CD4-positive, alpha-beta T cell treated with Interleukin-1 beta for 1 hour (primary cell): ENCODE measurements at regions not wholly inside any gene's neighbourhood (a gene's known extent, or its start where the extent isn't known, plus 50 kb on each side); places are given as distances from the start of the nearest gene placed in this dataset.
"Not testable (repeated sequence)": the region's sequence is repeated elsewhere in the genome, so short reads cannot be mapped to it uniquely, and the experiment has no call there.

Experiments used
- DNase-seq, 2 donors: peaks; one replicate each; pipeline ENCODE4 v3.0.0-alpha.2; 2020 to 2022

DNA sequence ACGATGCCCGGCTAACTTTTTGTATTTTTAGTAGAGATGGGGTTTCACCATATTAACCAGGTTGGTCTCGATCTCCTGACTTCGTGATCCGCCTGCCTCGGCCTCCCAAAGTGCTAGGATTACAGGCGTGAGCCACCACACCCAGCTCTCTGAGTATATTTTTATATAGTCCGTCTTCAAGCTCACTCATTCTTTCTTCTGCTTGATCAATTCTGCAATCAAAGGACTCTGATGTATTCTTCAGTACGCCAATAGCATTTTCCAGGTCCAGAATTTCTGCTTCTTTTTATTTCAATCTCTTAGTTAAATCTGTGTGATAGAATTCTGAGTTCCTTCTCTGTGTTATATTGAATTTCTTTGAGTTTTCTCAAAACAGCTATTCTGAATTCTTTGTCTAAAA lies 281.9 kb upstream of the PMFBP1 start:
- not testable (repeated sequence) for DNase-seq

DNA sequence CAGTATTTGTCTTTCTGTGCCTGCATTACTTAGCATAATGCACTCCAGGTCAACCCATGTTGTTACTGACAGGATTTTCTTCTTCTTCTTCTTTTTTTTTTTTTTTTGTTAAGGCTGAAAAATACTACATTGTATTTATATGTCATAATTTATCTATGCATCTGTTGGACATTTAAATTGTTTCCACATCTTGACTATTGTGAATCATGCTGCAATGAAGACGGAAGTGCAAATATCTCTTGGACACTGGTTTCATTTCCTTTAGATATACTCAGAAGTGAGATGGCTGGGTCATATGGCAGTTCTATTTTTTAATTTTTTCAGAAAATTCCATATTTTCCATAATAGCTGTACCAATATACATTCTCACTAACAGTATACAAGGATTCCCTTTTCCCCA lies 272.7 kb upstream of the PMFBP1 start:
- no peak for DNase-seq

GRCh38 chr16:72443809-72444208 lies 271.9 kb upstream of the PMFBP1 start:
- DNase-seq: no peak

DNA sequence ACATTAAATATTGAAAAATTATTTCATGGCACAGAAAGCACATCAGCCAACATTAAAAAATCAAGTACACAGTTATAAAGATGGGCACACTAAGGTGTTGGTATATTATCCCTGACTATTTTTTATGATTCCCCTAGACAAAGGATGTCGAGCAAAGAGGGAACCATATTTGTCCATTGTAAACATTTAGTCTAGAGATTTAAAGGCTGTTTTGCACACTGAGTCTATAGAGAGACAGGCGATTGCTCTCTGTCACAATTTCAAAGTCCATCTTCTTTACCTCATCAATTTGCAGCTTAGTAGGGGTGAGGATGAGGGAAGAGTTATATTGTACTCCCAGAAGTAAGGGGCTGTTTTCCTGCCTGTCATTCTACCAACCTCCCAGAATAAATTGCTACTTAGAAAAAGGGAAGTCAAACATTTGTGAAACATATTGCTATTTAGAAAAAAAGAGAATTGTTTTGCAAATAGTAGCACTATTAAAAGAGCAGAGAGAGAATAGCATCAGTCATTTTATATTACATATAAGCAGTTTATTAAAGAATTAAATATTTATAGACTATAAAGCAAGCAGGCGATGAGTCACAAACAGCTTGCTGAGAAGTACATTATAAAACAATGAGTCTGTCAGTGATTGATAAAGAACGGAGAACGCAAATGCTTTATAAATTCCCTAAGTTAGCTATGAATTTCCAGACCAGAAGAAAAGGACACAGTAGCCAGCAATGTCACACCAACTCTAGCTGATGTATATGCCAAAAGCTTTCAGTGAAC lies 270.6 kb upstream of the PMFBP1 start:
- DNase-seq: no peak

DNA sequence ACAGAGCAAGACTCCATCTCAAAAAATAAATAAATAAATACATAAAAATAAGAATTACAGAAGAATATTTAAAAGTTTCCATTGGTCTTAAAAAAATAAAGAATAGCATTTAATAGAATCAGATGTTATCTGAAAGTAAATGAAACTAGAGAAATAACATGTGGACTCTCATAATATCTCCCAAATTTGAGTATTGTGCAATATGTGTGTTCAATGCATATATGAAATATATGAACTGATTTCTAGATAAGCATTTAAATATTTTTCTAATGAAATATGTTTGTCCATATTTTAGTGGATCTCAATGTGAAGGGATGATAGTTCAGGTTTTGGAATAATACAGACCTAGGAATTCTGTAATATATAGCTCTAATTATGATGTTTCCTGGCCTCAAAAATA lies 265.9 kb upstream of the PMFBP1 start:
- no peak for DNase-seq

DNA sequence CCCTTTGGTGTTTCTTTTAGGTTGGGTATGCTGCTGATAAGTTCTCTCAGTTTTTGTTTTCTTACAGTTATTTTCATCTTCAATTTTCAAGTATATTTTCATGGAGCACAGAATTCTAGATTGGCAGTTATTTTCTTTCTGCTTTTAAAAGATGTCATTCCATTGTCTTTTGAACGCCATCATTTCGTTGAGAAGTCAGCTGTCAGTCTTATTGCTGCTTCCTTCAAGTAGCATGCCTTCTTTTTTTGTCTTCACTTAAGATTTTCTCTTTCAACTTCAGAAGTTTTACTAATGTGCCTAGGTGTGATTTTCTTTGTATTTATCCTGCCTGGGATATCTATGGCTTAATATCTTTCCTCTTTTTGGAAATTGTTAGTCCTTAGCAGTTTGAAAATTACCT lies 262.2 kb upstream of the PMFBP1 start:
- DNase-seq: no peak

- DNase-seq: no peak
Observed at GRCh38 chr16:72430121-72430520, 258.2 kb upstream of the PMFBP1 start.

- no peak for DNase-seq
Observed at GRCh38 chr16:72429671-72430081, 257.7 kb upstream of the PMFBP1 start.

DNA sequence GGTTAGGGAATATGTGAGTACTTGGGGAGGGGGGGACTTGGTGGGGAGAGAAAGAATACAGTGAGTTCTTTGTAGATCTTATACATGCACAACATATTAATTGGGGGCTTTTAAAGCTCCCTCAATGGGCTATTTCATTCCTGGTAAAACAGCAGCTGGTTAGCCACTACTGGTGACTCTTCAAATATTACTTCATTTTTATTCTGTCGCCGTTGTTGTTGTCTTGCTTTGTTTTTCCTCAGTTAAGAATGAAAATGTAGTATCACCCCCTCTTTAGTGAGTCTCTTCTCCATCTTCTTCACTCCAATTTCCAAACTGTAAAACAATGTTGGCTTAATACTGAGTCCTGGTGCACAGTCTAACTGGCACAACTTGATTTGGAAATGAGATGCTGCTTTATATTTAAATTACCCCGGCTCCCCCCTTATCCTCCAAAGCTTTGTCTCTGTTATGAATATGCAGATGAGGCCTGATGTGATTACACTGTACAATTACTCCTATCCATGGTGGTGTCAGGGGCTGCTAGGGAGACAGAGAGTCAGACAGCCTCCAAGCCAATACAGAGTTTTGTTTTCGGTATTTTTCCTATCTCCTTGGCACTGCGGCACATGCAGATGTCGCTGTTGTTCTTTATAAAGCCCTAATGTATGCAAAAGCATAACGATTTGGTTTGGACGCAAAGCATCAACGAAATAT lies 256.9 kb upstream of the PMFBP1 start:
- DNase-seq: no peak

GRCh38 chr16:72427783-72428331 lies 255.9 kb upstream of the PMFBP1 start:
- DNase-seq: no peak

DNA sequence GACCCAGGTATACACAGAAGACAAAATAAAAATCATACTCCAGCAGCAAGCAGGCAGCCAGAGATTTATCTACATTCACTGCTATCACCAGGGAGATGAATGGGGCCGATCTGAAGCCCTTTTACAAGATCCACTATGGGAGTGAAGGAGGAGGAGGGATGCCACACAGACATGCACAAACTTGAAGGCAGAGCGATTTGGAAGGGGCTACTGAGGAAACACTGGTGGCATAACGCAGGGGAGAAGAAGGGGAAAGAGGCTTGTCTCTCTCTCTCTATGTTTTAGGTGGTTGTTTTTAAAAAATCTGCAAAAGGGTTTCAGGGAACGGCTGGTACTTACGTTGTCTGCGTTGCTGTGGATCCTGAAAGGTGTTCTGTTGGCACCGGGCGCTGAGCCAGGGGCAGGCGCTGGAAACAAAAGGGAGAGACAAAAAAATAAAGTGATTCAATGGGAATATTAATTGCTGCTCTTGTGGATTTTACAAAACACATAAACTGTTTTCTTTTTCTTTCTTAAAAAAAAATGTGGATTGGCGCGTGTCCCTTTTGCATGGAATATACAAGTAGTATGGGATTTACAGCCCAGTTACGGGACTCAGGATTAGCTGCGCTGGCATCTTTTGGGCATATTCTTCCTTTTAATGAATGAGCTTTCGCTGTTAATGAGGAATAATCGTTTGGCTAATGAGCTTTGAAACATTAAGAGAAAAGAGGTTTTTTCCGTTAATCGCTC lies 255.3 kb upstream of the PMFBP1 start:
- DNase-seq: no peak

- DNase-seq: no peak
Observed at GRCh38 chr16:72426386-72426785, 254.4 kb upstream of the PMFBP1 start.

DNA sequence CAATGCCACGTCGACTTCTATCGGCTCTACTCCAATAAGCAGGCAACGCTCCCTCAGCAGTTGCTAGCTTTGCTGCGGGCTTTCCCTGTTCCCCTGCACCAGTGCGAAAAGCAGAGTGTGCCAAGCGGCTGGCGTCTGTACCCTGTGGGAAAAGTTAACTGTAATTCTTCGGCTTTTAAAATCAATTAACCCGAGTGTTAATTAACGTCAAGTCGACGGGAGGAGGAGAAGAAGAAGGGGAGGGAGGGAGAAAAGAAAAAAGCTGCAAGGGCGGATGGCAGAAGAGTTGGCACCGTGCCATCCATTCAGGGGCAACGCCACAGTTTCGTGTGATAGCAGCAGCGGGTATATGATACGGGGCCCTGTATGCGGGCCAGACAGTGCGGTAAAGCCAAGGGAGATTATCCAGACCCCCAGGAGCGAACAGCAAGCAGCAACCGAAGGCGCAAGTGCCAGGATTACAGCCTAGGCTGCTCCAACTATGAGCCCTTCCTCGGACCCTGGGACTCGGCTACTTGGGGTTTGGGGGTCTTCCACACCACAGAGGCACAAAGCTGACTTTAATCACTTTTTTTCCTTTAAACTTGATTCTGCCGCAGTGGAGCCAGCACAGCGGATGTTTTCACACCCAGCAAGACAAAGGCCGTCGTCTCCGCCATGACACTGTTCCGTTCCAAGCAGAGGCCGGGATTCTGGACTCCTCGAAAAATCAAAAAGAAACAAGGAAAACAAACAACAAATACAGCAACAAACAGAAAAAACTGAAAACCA lies 253.8 kb upstream of the PMFBP1 start:
- DNase-seq: no peak

GRCh38 chr16:72424757-72425156 lies 252.8 kb upstream of the PMFBP1 start:
- no peak for DNase-seq

GRCh38 chr16:72422308-72422897 lies 250.4 kb upstream of the PMFBP1 start:
- no peak for DNase-seq

DNA sequence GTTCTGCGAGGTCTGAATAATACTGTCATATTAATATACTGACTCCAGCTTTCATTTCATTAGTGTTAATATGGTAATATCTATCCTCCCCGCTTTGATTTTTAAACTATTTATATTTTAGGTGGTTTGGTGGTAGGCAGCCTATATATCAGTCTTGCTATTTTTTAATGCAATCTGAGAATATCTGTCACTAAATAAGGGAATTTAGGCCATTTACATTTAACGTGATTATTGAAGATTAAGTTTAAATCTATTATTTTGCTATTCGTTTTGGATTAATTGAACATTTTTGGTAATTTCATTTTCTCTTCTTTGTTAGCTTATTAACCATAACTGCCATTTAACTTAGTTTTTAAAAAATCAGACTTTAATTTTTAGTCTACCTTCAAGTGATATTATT lies 247.7 kb upstream of the PMFBP1 start:
- no peak for DNase-seq

DNA sequence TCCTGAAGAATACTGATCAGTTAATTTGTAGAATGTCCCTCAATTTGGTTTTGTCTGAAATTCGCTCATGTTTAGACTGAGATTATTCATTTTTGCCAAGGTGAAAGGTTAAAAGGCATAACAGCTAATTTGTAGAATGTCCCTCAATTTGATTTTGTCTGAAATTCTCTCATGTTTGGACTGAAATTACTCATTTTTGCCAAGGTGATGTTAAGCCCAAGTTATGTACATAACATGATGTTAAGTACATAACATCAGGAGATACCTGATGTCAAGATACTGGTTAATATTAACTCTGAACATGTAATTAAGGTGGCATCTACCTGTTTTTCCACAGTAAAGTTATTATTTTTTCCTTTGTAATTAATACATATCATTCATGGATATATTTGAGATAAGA lies 243.4 kb upstream of the PMFBP1 start:
- no peak for DNase-seq

GRCh38 chr16:72410492-72410891 lies 238.5 kb upstream of the PMFBP1 start:
- DNase-seq: no peak

DNA sequence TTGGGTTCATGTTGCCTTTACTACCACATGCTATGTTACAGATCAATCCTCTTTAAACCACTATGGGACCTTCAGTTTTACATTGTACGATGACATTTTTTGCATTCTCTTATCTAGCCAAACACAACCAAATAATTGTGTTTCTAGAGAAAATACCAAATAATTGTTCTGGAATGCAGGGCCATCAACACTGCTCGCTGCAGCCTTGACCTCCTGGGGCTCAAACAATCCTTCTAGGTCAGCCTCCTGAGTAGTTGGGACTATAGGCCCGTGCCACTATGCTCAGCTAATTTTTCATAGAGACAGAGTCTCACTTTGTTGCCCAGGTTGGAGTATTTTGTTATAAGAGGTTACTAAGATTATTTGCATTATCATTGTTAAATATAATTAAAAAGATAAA lies 237.5 kb upstream of the PMFBP1 start:
- DNase-seq: no peak

DNA sequence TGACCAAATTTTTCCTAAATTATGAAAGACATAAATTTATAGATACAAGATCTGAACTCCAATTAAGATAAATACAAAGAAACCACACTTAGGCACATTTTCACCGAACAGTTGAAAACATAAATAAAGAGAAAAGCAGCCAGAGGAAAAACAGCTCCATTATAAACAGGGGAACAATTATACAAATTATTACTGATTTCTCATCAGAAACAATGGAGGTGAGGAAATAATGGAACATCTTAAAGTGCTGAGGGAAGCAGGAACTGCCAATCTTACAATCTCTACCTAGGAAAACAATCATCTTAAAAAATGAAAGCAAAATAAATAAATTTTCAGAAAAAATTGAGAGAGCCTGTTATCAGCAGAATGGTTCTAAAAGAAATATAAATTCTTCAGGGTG lies 234.4 kb upstream of the PMFBP1 start:
- no peak for DNase-seq

GRCh38 chr16:72404299-72404698 lies 232.3 kb upstream of the PMFBP1 start:
- no peak for DNase-seq

DNA sequence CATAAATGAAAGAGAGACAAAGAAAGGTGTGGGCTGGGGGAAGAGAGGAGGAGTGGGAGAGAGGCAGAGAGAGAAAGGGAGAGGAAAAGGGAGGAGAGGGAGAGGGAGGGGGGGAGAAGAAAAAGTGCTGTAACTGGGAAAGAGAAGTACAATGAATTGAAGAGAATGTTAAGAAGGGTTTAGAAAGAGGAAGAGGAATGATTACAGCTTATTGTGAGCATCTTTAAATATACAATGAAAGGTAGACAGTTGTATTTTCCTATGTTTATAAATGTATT lies 229.1 kb upstream of the PMFBP1 start:
- DNase-seq: no peak
